NCI-H1105 (cell line): ENCODE measurements at regions not wholly inside any gene's neighbourhood (a gene's known extent, or its start where the extent isn't known, plus 50 kb on each side); places are given as distances from the start of the nearest gene placed in this dataset.
"Not testable (repeated sequence)": the region's sequence is repeated elsewhere in the genome, so short reads cannot be mapped to it uniquely, and the experiment has no call there.

Experiments
- DNase-seq: peaks from one replicate; lab custom pipeline; 2025; lab: John Stamatoyannopoulos, UW

DNA sequence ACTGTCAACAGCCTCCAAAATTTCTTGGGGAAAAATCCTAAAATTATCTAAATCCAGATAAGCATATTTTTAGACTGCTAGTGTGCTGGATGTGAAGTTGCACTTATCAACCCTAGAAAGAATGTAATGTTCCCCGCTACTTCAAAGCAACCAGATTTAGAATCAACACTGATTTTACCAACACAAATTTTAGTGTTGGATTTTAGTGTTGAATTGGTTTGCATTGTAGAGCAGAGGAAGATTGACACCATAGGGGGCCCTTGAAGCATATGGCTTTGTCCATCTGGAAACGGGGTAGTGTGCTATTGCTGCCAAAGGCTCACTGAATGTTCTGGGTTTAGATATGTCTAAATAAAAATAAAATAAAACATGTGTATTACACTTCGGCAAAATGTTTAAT is 126.3 kb upstream of the EMCN start:
- no peak for DNase-seq

DNA sequence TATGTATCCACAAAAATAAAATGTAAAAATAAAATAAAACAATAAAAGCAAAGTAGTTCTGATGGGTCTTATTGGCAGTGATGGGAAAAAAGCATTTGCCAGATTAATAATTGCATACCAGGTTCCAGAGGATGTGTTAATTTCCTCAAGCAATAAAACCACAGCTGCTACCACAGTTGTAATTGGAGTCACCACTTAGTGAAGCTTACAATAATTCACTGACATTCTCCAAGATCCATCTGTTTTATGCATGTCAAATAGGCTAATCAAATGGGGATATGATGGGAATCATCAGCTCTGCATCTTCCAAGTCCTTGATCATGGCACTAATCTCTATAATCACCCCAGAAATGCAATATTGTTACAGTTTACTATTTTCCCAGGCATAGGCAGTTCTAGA is 123.5 kb upstream of the EMCN start:
- DNase-seq = peak; percentile 15

DNA sequence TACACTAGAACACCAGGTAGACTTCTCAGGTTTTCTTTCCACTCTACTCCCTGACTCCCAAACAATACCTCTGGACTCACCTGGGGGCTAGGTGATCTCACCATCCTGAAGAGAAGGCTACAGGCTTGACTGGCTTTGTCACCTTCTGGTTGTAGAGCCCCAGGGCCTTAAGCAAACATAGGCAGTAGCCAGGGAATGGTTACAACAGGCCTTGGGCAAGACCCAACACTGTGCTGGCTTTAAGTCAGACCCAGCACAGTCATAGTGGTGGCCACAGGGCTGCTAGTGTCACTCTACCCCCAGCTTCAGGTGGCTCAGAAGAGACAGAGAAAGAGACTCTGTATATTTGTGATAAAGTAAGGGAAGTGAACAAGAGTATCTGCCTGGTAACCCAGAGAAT is 118.1 kb upstream of the EMCN start:
- DNase-seq = no peak

DNA sequence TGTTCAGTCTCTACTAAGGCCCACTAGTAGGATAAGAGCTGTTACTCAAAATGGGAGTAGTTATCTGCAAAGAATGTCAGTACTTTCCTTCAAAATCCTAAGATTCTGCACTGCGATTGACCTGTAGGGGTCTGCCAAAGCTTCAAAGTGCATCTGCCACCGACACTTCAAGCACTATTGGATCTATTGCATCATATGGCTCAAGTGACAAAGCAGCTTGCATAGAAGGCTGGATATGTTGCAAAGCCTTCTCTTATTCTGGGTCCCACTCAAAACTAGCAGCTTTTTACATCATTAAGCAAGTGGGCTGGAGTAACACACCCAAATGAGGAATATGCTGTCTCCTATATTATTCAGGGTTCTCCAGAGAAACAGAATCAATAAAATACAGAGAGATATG is 115.4 kb upstream of the EMCN start:
- no peak for DNase-seq

DNA sequence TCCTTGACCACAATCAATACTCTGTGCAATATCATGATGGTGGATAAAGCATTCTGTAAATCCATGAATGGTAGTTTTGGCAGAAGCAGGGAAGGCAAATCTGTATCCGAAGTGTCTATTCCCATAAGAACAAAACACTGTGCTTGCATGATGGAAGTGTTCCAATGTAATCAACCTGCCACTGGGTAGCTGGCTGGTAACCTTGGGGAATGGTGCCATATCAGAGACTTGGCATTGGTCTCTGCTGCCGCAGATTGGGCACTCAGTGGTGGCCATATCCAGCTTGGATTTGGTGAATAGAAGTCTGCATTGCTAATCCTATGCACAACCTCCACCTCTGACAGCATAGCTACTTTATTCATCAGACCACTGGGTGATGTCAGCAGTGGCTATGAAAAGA is 114.3 kb upstream of the EMCN start:
- no peak for DNase-seq

DNA sequence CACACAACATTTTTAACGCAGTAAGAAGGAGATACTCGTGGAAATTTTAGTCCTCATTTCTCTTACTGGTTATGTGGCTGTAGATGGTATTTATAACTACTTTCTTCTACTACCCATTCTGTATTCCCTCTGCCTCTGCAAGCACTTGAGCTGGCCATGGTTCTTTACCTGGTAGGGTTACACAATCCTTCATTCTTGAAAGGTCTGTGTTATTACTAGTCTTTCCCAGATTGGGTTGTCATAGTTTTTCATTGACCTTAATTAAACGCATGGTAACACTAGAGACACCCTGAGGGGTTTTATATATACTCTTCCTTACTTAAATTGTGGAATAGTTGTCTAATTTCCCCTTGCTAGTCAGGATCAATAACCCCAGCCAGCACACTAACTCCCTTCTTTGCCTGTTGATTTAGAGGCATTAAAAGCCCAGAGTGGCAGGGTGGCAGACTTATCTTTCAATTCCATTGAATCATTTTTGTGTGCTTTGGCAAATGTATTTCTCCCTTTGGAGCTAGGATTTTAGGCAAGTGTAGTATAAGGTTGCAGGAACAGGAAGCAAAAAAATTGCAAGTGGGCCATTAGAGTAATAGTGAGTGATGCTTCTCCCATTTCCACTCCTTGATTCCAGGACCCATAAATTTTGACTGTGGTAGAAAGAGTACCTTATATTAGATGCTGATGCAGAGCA is 113.6 kb upstream of the EMCN start:
- DNase-seq = no peak

DNA sequence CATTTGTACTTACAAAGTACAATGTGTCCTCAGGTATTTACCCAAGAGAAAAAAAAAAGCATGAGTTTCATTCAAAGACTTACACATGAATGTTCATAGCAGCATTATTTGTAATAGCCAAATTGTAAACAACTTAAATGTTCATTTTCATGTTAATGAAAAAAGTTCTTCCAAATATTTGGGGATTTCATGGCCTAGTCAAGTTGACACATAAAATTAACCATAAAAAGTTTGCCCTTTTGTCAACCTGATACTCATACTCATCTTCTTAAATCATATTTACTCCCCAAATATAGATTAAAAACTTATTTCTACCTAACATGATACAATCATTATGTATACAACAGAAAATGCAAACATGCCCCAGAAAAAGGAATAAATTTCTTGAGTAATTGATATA is 112.5 kb upstream of the EMCN start:
- no peak for DNase-seq

DNA sequence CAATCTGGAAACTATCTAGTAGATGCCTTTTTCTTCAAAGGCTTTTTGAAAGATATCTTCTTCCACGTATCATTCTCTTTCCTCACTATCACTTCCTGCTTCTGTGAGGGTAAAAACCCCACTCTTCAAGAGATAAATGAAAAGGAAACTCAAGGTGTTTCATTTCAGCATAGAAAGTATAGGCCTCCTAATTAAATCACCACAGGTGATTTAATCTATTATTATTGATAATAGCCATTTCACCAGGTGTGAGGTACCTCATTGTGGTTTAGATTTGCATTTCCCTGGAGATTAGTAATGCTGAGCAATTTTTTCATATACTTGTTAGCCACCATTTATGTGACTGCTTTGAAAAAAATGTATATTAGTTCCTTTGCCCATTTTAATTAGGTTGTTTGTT is 92.0 kb upstream of the EMCN start:
- no peak for DNase-seq

DNA sequence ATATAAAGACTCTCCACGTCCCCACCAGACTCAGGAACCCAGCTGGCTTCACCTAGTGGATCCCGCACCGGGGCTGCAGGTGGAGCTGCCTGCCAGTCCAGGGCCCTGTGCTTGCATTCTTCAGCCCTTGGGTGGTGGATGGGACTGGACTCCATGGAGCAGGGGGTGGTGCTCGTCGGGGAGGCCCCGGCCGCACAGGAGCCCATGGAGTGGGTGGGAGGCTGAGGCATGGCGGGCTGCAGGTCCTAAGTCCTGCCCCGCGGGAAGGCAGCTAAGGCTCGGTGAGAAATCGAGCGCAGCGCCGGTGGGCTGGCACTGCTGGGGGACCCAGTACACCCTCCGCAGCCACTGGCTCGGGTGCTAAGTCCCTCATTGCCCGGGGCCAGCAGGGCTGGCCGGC is 90.8 kb upstream of the EMCN start:
- DNase-seq = not testable (repeated sequence)

DNA sequence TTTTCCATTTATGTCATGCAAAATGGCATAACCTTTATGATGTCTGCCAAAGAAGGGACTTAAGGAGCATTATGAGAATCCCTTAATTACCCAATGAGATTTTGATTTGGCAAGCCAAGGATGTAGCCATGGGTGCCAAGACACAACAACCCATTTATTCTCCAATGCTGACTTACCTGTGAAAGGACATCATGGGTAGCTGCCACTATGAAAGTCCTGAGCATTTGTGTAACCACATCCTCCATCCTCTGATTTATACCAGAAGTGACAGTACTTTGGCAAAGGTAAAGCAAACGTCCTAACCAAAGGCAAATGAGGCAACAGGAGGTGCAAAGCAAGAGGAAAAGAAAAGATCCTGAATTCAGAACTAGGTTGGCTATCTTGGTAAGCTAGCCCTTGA is 87.3 kb upstream of the EMCN start:
- DNase-seq = no peak

DNA sequence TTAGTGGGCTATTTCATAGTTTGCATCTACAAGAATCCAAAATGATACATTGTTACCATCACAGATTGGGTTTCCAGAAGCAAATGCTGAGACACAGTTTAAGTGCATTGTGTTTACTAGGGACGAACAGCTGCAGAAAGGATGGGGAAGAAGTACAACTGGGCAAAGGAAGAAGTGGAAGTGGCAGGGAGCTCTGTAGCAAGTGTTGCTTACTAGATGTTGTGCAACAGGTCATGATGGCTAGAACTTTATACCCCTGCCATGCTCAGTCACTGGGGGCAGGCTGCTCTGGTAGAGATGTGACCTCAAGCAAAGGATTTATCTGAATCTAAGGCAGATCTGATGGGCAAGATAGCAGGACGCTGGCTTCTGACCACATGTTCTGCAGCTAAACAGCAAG is 76.1 kb upstream of the EMCN start:
- no peak for DNase-seq

DNA sequence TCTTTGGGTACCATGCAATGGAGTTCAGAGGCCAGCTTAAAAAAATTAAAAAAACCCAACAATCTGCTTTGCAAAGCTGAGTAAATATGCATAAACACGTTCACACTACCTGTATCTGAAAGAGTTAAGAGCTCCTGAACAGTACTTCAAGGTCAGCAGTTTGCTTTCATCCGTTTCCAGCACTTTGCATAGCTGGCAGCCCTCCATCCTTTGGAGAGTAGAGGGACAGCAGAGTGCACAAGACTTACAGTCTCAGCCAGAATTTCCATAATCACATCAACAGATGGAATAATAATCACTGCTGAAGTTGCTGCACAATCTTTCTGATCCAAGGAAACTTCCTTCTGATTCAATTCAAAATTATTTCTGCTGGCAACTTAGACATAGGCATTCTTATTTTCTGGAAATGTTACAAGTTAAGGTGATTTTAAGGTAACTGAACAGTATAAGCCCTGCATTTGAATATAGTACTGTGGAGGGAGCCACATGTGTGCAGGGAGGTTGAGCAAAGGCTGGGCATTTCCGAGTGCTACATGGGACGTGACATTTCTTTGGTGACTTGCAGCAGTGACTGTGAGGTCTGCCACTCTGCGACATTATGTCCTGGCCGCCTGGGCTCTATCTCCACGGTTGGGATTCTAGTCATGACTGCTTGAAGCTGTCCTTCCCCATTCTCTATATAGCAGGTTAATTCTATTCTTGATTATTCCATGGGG is 73.5 kb upstream of the EMCN start:
- DNase-seq = peak; percentile 62

DNA sequence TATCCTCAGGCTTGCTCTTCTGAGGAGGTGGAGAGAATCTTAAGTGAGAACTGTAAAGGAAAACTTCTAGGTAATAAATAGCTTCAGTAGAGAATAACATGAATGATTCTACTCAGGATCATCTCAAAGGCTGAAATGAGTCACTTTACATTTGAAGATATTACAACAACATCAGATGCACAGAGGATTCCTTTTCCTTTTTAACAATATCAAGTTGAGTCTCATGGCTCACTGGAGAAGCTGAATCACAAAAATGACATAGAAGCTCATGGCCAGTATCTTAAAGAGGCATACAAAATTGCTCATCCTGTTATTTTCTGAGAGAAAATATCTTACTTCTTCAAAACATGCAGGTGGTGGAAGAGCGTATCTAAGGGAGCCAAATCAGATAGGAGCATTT is 72.5 kb upstream of the EMCN start:
- no peak for DNase-seq

DNA sequence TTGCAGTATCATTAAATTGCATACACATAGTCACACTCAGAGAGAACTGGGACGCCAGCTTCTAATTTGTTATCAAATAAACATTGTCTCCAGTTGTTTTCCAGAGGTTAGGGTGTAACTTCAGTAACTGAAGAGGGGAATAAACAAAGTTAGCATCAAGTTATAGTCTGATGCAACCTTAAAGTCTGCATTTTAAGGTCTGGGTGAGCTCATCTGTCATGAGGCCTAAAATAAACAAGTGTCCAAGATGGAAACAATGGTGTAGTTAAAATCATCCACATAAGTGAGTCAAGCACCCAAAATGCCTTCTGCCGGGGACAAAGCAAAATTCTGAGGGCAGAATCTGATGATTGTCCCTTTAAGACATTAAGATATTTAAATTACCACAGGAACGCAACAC is 70.3 kb upstream of the EMCN start:
- DNase-seq = no peak

DNA sequence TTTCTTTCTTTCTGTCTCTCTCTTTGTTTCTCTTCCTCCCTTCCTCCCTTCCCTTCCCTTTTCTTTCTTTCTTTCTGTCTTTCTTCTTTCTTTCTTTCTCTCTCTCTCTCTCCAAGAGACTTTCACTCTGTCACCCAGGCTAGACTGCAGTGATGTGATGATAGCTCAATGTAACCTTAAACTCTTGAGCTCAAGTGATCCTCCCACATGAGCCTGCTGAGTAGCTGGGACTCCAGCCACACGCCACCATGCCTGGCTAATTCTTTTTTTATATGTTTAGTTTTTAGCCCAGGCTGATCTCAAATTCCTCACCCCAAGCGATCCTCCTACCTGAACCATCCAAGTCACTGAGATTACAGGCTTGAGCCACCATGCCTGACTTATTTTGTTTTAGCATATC is 64.3 kb upstream of the EMCN start:
- no peak for DNase-seq

DNA sequence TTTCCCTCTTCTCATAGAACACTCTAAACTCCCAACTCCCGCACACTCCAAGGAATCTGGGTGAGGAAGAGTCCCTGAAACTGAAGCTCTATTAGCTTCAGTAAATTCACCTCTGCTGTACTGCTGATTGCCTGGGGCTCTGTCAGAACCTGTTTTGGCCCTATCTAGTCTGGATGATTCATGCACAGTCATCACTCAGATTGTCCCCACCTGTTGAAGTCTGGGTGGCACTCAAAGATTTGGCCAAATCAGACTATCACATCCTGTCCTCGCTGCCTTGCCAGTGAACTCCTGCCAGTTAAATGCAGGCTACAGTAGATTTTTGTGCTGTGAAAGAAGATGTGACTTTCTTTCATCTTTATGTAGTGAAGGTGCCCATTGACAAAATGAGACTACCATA is 63.5 kb upstream of the EMCN start:
- no peak for DNase-seq

DNA sequence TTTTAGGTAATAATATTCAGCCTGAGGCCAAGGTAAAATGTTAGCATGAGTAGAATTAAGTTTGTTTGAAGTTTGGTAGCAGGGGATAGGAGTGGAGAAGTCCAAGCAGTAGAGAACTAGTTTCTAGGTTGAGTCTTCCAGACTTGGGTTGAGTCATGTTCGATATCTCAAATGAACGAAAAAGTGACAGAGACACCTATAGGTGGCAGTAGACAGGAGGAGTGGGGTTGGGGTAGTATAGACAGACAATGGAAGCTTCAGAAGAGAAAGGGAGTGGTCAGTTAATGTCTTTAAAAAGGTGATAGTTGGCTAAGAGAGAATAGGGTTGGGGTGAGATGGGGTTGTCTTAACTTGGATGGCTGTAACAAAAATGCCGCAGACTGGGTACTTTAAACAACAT is 58.7 kb upstream of the EMCN start:
- DNase-seq = no peak

DNA sequence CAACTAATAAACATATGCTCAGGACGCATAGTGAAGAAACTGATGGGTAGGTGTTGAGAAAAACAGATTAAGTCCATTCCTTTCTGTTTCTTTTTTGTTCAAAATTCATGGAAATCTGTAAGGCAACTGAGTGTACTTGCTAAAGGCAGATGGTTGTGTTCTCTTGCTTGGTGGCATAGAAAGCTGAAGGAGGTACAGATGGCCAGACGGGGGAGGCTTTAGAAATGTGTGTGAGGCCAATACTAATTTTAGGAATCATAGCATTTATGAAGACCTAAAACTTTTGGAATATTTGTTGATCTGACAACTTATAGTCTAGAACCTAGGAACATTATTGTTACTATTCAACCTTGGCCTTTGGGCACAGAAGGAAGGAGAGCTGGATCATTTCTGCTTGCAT is 56.8 kb upstream of the EMCN start:
- DNase-seq = no peak

DNA sequence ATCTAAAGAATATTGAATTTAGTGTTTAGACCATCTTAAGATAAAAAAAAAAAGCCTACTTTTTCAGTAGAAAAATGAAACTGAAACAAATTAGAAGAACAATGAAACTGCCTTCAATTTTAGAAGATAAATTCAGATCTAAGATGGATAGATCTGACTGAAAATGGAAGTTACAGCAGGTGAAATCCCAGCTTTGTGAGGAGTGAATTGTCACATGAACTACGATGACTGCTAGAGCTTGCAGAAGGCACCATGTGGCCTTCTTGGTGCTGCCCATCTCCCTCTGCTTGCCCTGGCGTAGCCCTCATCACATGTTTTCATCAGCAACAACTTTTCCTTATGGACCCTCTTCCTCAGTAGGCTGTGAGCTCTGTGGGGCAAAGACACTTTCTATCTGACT is 51.4 kb upstream of the EMCN start:
- no peak for DNase-seq
